Umbilical cord (tissue), 1 donor: ENCODE measurements at regions not wholly inside any gene's neighbourhood (a gene's known extent, or its start where the extent isn't known, plus 50 kb on each side); places are given as distances from the start of the nearest gene placed in this dataset.
"Not testable (repeated sequence)": the region's sequence is repeated elsewhere in the genome, so short reads cannot be mapped to it uniquely, and the experiment has no call there.

ENCODE experiments used
- DNase-seq: peaks from one replicate; pipeline ENCODE4 v3.0.0-alpha.2; 2015; ENCODE audit warnings: low spot score

DNA sequence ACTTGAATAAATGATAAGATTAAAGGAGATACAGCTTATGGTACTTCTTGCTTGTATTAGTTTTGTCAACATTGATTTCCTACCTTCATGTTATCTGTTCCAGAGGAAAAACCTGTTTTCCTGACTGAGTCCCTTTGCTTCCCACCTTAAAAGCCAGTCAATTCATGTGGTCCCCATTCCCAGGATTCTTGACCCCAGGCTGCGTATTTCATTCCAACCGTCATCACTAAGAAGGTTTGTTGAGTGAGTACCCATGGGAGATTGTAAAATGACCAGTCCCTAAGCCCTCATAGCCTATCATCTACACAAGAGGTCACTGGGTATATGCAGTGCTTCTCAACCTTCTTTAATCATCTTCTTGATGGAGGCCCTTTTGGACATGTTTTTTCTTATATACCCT lies 52.2 kb downstream of the BEX3 start:
- DNase-seq = no peak

DNA sequence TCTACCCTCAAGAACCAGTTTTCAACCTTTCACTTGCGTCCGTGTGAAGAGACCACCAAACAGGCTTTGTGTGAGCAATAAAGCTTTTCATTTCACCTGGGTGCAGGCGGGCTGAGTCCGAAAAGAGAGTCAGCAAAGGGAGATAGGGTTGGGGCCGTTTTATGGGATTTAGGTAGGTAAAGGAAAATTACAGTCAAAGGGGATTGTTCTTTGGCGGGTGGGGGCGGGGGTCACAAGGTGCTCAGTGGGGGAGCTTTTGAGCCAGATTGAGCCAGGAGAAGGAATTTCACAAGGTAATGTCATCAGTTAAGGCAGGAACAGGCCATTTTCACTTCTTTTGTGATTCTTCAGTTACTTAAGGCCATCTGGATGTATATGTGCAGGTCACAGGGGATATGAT lies 52.7 kb downstream of the BEX3 start:
- DNase-seq = not testable (repeated sequence)

DNA sequence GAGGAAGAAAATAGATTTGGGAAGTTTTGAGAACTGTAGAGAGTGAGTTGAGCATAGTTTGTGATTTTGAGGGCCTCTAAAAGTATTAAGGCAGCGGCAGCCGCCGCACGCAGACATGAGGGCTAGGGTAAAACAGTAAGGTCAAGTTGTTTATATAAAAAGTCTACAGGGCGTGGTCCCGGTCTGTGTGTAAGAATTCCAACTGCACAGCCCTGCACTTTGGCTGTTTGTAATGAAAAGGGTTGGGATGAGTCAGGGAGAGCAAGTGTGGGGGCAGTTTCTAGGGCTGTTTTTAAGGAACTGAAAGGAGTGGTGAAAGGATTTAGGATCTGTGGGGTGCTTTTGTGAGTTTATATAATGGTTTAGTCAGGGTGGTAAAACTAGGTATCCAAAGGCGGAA lies 55.0 kb downstream of the BEX3 start:
- DNase-seq = no peak

DNA sequence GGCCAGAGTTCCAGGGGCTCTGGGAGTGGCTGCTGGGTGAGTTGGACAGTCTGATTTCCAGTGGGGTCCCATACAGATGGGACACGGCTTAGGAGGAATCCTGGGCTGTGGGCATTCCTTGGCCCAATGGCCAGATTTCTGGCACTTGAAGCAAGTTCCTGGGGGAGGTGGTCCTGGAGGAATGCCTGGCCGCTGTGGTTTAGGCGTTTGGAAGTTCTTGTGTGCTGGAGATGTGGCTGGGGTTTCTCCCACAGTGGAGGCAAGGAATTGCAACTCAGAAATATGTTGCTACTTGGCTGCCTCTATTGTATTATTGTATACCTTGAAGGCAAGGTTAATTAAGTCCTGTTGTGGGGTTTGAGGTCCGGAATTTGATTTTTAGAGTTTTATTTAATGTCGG lies 56.5 kb downstream of the BEX3 start:
- not testable (repeated sequence) for DNase-seq

DNA sequence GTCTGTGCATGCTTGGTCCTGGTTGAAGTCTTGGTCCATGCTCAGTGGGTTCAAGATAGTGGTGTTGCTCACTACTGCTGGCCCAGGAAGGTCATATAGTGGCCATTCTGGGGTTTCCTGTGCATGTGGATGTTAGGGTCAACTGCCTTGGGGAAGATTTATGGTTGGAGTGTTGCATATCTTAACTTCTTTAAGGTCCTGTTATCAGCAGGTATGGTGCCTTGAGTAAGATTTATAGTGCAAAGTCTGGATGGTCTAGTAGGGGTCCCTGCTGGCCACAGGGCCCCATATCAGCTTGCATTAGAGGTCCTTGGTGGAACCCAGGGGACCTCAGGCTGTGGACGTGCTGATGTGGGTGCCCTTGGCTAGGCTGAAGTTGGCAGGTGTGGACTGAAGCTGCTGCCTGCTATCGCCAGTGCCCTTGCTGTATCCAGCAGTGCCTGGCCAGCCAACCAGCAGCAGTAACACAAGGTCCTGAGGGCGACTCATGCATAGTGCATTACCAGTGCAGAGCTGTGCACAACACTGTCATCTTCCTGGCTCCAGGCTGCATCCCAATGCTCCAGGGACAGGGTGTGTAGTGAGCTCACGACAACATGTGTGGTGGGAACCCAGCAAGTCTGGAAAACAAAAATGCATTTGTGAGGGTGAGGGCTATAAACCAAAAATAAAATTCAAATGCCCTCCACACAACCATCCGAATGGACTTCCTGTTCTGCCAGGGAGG lies 61.0 kb downstream of the BEX3 start:
- no peak for DNase-seq

DNA sequence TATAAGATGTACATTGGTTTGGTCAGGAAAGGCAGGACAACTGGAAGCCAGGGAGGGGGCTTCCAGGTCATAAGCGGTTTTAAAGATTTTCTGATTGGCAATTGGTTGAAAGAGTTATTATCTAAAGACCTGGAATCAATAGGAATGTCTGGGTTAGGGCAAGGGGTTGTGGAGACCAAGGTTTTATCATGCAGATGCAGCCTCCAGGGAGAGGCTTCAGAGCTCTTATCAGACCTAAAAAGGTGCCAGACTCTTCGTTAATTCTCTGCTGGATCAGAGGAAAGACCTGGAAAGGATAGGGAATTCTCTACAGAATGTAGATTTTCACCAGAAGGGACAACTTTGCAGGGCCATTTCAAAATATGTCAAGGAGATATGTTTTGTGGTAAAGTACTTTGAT lies 62.8 kb downstream of the BEX3 start:
- DNase-seq = no peak

DNA sequence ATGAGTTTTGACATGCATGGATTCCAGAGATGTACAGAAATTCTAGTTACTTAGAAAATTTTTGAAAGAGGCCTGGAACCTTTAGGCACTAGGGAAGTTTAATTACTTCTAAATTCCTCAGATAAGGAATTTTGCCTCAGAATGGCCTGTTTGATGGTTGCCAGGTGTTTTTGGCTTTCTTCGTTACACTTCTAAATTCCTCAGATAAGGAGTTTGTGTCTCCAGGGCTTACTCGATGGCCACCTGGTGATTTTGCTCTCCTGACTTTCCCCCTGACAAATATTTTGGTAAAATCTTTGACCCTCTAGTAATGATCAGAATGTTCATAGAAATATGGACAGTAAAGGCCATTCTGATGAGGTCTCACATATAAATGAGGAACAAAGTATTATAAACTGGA lies 64.3 kb downstream of the BEX3 start:
- DNase-seq = no peak

DNA sequence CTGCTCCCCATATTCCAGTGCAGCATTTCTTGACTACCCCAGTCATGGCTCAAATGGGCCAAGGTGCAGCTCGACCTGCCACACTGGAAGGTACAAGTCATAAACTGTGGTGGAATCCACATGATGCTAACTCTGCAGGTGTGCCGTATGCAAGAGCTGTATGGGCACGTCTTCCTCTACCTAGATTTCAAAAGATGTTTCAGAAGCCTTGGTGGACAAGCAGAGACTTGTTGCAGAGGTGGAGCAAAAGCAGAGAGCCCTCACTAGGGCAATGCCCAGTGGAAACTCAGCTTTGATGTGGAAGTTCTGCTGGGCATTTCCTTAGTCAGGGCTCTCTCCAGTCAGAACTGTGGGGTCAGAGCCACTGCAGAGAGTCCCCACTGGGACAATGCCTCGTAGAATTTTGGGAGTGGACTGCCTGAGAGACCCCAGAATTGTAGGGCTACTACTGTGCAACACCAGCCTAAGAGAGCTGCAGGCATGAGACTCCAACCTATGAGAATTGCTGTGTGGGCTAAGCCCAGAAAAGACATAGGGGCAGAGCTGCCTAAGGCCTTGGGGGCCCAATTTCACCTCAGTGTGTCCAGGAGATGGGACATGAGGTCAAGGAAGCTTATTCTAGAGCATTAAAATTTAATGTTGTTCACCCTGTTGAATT lies 65.7 kb downstream of the BEX3 start:
- DNase-seq = peak; percentile 20

DNA sequence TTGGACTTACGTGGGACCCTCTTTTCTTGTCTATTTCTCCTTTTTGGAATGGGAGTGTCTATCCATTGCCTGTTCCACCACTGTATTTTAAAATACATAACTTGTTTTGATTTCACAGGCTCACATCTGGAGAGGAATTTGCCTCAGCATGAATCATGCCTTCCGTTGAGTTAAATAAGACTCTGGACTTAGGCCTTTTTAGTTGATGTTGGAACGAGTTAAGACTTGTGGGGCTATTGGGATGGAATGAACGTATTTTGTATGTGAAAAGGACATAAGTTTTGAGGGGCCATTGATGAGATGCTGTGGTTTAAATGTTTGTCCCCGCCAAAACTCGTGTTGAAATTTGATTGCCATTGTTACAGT lies 66.2 kb downstream of the BEX3 start:
- peak; percentile 35 for DNase-seq

DNA sequence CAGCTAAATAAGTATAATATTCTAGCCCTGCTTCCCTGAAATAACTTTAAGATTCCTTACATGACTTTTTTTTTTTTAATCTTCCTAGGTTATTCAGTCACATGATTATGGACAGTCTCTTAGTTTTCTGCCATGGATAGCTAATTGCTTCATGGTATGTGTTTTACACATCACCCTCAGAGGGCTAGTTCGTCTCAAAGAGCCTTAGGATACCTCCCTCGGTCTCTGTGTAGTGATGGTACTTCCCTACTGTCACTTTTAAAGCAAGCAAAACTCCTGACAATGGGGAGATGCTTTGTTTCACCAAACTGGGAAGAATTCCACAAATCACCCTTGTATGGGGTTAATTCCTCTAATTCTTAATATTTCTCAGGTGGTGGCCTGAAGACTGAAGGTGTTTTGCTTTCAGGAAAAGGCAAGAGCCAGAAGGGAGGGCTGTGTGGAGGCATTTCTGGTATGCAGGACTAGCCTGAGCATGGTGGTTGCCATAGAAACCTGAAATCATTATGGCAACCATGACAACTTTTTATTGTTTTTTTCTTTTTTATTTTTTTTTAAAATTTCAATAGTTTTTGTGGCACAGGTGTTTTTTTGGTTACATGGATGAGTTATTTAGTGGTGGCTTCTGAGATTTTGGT lies 70.4 kb downstream of the BEX3 start:
- peak; percentile 11 for DNase-seq
